Panc1 (cell line): ENCODE measurements at regions not wholly inside any gene's neighbourhood (a gene's known extent, or its start where the extent isn't known, plus 50 kb on each side); places are given as distances from the start of the nearest gene placed in this dataset.

ENCODE experiments used
- ATAC-seq: fragments of 200-7000 bp; cut with Tn5 transposase; 2 replicates; pipeline ENCODE4 v1.9.1; 2020; ENCODE audit warnings: mild to moderate bottlenecking, moderate library complexity
- BruUV-seq: library from RNA; stranded (reverse); fragments of 400-500 nt; replicated peaks from 2 replicates; lab custom pipeline; 2021; lab: Mats Ljungman, UMichigan
- CTCF ChIA-PET: fragments of 300-600 bp; sonication (Branson Sonifier 250); formaldehyde crosslinking; loops from one replicate; lab custom pipeline; 2022; ENCODE audit warnings: antibody characterized with exemption; lab: Charles Lee
- POLR2A ChIA-PET: fragments of 300-600 bp; sonication (Branson Sonifier 250); formaldehyde crosslinking; loops from one replicate; lab custom pipeline; 2022; ENCODE audit warnings: antibody characterized with exemption; lab: Charles Lee
- DNase-seq: peaks from one replicate; pipeline ENCODE4 v3.0.0-alpha.2; 2010; ENCODE audit warnings: low read depth, low spot score
- H3K27ac ChIP-seq: 2 replicates; pipeline ENCODE4 v1.5.1; 2011; ENCODE audit warnings: mild to moderate bottlenecking, low read length, inconsistent platforms
- H3K27me3 ChIP-seq: fragments of 200-500 bp; sonication (Bioruptor generic); 2 replicates; pipeline ENCODE4 v1.6.0; 2014; ENCODE audit warnings: low read length, inconsistent platforms; ENCODE audit not compliant: control insufficient read depth, insufficient read depth
- H3K36me3 ChIP-seq: fragments of 200-500 bp; sonication (Bioruptor generic); 2 replicates; pipeline ENCODE4 v1.5.1; 2014; ENCODE audit warnings: inconsistent platforms, mild to moderate bottlenecking, low read length, moderate library complexity; ENCODE audit not compliant: control insufficient read depth, insufficient read depth
- H3K4me1 ChIP-seq: 2 replicates; pipeline ENCODE4 v1.5.1; 2011; ENCODE audit warnings: inconsistent platforms, mild to moderate bottlenecking, low read length, moderate library complexity; ENCODE audit not compliant: control insufficient read depth, insufficient read depth
- H3K4me3 ChIP-seq, 2 experiments: 2 replicates each; pipeline ENCODE4 v1.5.1; 2011 to 2012; ENCODE audit warnings: low read depth in 2 of 2, low read length in 2 of 2, mild to moderate bottlenecking in 2 of 2, inconsistent platforms in 1 of 2, moderate library complexity in 1 of 2
- H3K9me3 ChIP-seq: fragments of 200-500 bp; sonication (Bioruptor generic); 2 replicates; pipeline ENCODE4 v1.5.1; 2014; ENCODE audit warnings: low read depth, mild to moderate bottlenecking, inconsistent platforms, low read length, moderate library complexity; ENCODE audit not compliant: control insufficient read depth, insufficient read depth
- POLR2AphosphoS5 ChIP-seq: IDR thresholded peaks from 2 replicates; pipeline ENCODE4 v1.6.1; 2012; ENCODE audit warnings: mild to moderate bottlenecking, low read depth, low read length, moderate library complexity
- SIN3A ChIP-seq: IDR thresholded peaks from 2 replicates; pipeline ENCODE4 v1.6.1; 2012; ENCODE audit warnings: low read depth, mild to moderate bottlenecking, low read length, moderate library complexity, borderline replicate concordance; ENCODE audit not compliant: insufficient read depth
- TCF7L2 ChIP-seq: IDR thresholded peaks from 2 replicates; pipeline ENCODE4 v1.6.1; 2011; ENCODE audit warnings: mild to moderate bottlenecking, low read depth, low read length, inconsistent platforms
- in situ Hi-C: cut with HindIII; loops from 2 replicates; pipeline ENCODE4 v1.10.0; 2016; ENCODE audit warnings: low sequenced_read_pairs, low pct_unique_long_range_greater_than_20kb
- intact Hi-C: fragments of 100-400 bp; cut with micrococcal nuclease; formaldehyde crosslinking; loops from one replicate; pipeline ENCODE4 v1.10.0; 2022; ENCODE audit not compliant: unreplicated experiment
- TF ChIP-seq, protein P1 (sequence below): fragments of 450-650 bp; IDR thresholded peaks from 2 replicates; pipeline ENCODE4 v1.5.1; 2017; ENCODE audit warnings: mild to moderate bottlenecking
- TF ChIP-seq, protein P2 (sequence below), 2 experiments: IDR thresholded peaks; 2 replicates each; pipeline ENCODE4 v1.6.1; 2011 to 2012; ENCODE audit warnings: low read depth in 2 of 2, control low read depth in 1 of 2, low read length in 1 of 2, mild to moderate bottlenecking in 1 of 2, moderate library complexity in 1 of 2; ENCODE audit not compliant: insufficient read depth in 1 of 2

DNA sequence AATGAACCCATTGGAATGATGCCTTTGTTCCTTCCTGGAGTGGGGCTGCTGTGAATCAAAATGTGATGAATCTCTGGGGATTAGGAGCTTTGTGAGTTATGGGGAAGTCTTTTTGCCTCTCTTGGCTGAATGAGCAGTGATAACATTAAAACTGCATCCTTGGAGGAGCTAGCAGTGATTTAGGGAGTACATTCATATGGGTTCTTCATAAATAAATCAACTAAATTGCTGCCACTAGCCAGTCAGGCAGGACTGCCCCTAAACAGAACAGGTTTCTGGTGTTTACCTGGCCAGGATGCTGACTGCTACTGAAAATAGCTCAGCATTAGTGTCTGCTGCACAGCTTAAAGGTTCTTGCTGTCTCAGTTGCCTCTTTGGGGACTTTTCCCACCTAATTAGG is 244.5 kb upstream of the MEX3C start:
- BruUV-seq = no TSS peak
- no peaks in the 10 kb centered on the region for H3K36me3 ChIP-seq
- CTCF ChIA-PET = no interaction called here
- no peak for DNase-seq
- H3K27ac ChIP-seq = no peak overlapping the region
- ATAC-seq = no peak
- no peaks in the 10 kb centered on the region for H3K9me3 ChIP-seq
- H3K27me3 ChIP-seq = no peaks in the 10 kb centered on the region
- POLR2A ChIA-PET = no interaction called here
- TF ChIP-seq, protein P1, sequence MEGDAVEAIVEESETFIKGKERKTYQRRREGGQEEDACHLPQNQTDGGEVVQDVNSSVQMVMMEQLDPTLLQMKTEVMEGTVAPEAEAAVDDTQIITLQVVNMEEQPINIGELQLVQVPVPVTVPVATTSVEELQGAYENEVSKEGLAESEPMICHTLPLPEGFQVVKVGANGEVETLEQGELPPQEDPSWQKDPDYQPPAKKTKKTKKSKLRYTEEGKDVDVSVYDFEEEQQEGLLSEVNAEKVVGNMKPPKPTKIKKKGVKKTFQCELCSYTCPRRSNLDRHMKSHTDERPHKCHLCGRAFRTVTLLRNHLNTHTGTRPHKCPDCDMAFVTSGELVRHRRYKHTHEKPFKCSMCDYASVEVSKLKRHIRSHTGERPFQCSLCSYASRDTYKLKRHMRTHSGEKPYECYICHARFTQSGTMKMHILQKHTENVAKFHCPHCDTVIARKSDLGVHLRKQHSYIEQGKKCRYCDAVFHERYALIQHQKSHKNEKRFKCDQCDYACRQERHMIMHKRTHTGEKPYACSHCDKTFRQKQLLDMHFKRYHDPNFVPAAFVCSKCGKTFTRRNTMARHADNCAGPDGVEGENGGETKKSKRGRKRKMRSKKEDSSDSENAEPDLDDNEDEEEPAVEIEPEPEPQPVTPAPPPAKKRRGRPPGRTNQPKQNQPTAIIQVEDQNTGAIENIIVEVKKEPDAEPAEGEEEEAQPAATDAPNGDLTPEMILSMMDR = no peak
- no peak for TF ChIP-seq TCF7L2
- TF ChIP-seq POLR2AphosphoS5 = no peak
- TF ChIP-seq SIN3A = no peak
- TF ChIP-seq, protein P2, sequence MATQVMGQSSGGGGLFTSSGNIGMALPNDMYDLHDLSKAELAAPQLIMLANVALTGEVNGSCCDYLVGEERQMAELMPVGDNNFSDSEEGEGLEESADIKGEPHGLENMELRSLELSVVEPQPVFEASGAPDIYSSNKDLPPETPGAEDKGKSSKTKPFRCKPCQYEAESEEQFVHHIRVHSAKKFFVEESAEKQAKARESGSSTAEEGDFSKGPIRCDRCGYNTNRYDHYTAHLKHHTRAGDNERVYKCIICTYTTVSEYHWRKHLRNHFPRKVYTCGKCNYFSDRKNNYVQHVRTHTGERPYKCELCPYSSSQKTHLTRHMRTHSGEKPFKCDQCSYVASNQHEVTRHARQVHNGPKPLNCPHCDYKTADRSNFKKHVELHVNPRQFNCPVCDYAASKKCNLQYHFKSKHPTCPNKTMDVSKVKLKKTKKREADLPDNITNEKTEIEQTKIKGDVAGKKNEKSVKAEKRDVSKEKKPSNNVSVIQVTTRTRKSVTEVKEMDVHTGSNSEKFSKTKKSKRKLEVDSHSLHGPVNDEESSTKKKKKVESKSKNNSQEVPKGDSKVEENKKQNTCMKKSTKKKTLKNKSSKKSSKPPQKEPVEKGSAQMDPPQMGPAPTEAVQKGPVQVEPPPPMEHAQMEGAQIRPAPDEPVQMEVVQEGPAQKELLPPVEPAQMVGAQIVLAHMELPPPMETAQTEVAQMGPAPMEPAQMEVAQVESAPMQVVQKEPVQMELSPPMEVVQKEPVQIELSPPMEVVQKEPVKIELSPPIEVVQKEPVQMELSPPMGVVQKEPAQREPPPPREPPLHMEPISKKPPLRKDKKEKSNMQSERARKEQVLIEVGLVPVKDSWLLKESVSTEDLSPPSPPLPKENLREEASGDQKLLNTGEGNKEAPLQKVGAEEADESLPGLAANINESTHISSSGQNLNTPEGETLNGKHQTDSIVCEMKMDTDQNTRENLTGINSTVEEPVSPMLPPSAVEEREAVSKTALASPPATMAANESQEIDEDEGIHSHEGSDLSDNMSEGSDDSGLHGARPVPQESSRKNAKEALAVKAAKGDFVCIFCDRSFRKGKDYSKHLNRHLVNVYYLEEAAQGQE (IDR thresholded peaks at IDR 0.05; ENCODE audit: insufficient read depth in 1 of 2, low read depth in 2 of 2, low read length in 1 of 2) = no peak
- intact Hi-C loops = no loop called here
- no peak overlapping the region for H3K4me3 ChIP-seq
- H3K4me1 ChIP-seq = no peaks in the 10 kb centered on the region
- in situ Hi-C loops = no loop called here

DNA sequence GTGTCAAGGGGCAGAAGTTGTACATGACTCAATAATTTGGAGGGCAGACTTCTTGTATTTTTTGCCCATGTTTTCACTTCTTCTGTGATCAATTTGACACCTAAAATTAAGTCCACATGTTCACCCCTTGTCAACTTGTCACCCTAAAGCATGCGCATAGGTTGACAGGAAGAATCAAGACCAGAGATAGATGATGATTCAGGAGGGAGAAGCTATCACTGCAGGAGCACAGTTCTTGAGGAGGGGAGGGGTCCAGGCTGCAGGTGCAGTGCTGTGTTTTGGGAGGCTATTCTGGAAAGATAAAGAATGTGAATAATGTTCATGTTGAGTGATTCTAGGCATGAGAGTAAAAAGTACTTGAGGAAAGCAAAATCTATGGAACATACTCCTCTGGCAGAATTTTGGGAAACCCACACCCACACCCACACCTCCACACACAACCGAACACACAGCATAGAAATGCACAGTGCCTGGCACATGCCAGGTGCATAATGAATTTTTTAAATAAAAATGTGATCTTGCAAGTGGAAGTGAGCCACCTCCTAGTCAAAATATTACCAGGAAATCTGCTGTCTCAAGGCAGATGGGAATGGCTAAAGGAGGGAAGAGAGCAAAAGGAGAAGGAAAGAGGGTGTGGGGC is 249.2 kb upstream of the MEX3C start:
- ChIA-PET CTCF (no interaction called here), POLR2A (no interaction called here)
- H3K27ac ChIP-seq = no peak overlapping the region
- H3K4me1 ChIP-seq = no peaks in the 10 kb centered on the region
- TF ChIP-seq, protein P2 (IDR thresholded peaks at IDR 0.05; ENCODE audit: insufficient read depth in 1 of 2, low read depth in 2 of 2, low read length in 1 of 2) = no peak
- TF ChIP-seq, protein P1 = no peak
- TF ChIP-seq SIN3A = no peak
- TF ChIP-seq POLR2AphosphoS5 = no peak
- no peak for TF ChIP-seq TCF7L2
- intact Hi-C loops = no loop called here
- in situ Hi-C loops = no loop called here
- no peaks in the 10 kb centered on the region for H3K36me3 ChIP-seq
- H3K4me3 ChIP-seq = no peak overlapping the region
- no peak for ATAC-seq
- no peak for DNase-seq
- H3K9me3 ChIP-seq = no peaks in the 10 kb centered on the region
- no TSS peak for BruUV-seq
- no peaks in the 10 kb centered on the region for H3K27me3 ChIP-seq
